ENCODE measurements at regions not wholly inside any gene's neighbourhood (a gene's known extent, or its start where the extent isn't known, plus 50 kb on each side); places are given as distances from the start of the nearest gene placed in this dataset.

- no peak for DNase-seq
These were observed 63.4 kb upstream of the SLC6A6 start for GRCh38 chr3:14338898-14339458.

- DNase-seq, result no peak
These were observed 61.3 kb upstream of the SLC6A6 start for GRCh38 chr3:14340960-14341708.

GRCh38 chr3:14343338-14344112 is 58.9 kb upstream of the SLC6A6 start:
- no peak for DNase-seq

- no peak for DNase-seq
These were observed 58.1 kb upstream of the SLC6A6 start for GRCh38 chr3:14344351-14344750.

GRCh38 chr3:14345496-14346150 is 56.8 kb upstream of the SLC6A6 start:
- DNase-seq, result no peak

- DNase-seq, result no peak
These were observed 56.2 kb upstream of the SLC6A6 start for GRCh38 chr3:14346191-14346590.

- no peak for DNase-seq
These were observed 55.8 kb upstream of the SLC6A6 start for GRCh38 chr3:14346642-14347041.

DNA sequence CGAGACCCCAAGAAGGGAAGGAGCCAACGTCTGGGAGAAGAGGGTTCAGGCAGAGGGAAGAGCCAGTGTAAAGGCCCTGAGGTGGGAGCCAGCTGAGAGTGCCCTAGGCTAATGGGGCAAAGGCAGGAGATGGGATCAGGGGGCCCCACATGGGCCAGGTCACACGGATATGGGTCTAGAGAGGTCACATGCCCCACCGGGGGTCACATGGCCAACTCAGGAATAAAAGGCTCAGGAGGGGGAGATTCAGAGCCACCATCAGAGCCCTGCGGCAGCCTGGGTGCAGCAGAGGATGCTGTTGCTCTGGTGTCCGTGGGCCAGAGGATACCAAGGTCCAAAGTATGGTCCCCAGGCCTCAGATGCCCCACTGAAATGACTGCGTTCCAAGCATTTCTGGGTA is 55.3 kb upstream of the SLC6A6 start:
- DNase-seq, result no peak

- no peak for DNase-seq
These were observed 50.8 kb upstream of the SLC6A6 start for GRCh38 chr3:14351617-14352001.

- no peak for DNase-seq
These were observed 50.3 kb upstream of the SLC6A6 start for GRCh38 chr3:14352002-14352627.
